HG02870 (cell line): ENCODE measurements at regions not wholly inside any gene's neighbourhood (a gene's known extent, or its start where the extent isn't known, plus 50 kb on each side); places are given as distances from the start of the nearest gene placed in this dataset.
"Not testable (repeated sequence)": the region's sequence is repeated elsewhere in the genome, so short reads cannot be mapped to it uniquely, and the experiment has no call there.

ENCODE experiments used
- ATAC-seq: cut with Tn5 transposase; IDR thresholded peaks from one replicate; pipeline ENCODE4 v1.9.1; 2021; ENCODE audit warnings: mild to moderate bottlenecking, moderate library complexity; ENCODE audit not compliant: unreplicated experiment

GRCh38 chr3:177449360-177450006, 252.2 kb upstream of the TBL1XR1 start:
- peak; percentile 97 for ATAC-seq

- ATAC-seq = no peak
These were observed 254.0 kb upstream of the TBL1XR1 start for GRCh38 chr3:177451301-177451750.

- no peak for ATAC-seq
These were observed 254.9 kb upstream of the TBL1XR1 start for GRCh38 chr3:177451864-177452830.

- ATAC-seq = no peak
These were observed 255.7 kb upstream of the TBL1XR1 start for GRCh38 chr3:177452831-177453450.

DNA sequence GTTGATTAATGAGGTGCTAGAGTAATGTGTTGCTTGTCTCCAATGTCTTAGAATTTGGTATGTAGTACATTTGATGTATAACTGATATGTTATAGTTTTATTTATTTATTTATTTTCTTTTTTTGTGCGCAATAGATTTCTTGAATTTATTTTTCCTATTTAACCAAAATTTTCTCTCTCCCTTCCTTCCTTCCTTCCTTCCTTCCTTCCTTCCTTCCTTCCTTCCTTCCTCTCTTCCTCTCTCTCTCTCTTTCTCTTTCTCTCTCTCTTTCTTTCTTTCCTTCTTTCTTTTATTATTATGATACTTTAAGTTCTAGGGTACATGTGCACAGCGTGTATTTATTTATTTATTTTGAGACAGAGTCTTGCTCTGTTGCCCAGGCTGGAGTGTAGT, 256.2 kb upstream of the TBL1XR1 start:
- no peak for ATAC-seq

- ATAC-seq = not testable (repeated sequence)
These were observed 259.9 kb upstream of the TBL1XR1 start for GRCh38 chr3:177457204-177457603.

- no peak for ATAC-seq
These were observed 262.1 kb upstream of the TBL1XR1 start for GRCh38 chr3:177459401-177459800.

DNA sequence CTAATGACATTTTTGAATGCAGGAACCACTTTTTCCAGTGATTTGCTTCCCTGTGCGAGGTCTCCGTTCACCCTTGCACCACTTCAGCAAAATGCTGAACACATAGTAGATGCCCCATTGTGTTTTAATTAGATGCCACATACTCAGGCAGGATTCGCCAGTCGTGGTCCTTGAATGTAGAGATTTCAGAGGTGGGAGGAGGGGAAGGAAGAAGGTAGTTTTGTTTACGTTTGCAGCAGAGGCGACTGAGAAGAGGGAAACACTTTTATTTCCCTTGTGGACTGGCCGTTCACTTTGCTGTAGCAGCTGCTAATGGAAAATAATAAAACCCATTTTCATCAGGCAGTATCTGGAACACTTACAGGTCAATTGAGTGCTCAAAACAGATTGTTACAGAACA, 262.8 kb upstream of the TBL1XR1 start:
- no peak for ATAC-seq

GRCh38 chr3:177461765-177462164, 264.5 kb upstream of the TBL1XR1 start:
- no peak for ATAC-seq

GRCh38 chr3:177463341-177463740, 266.1 kb upstream of the TBL1XR1 start:
- ATAC-seq = not testable (repeated sequence)

- no peak for ATAC-seq
These were observed 266.6 kb upstream of the TBL1XR1 start for GRCh38 chr3:177463863-177464262.

- no peak for ATAC-seq
These were observed 267.3 kb upstream of the TBL1XR1 start for GRCh38 chr3:177464392-177465256.

DNA sequence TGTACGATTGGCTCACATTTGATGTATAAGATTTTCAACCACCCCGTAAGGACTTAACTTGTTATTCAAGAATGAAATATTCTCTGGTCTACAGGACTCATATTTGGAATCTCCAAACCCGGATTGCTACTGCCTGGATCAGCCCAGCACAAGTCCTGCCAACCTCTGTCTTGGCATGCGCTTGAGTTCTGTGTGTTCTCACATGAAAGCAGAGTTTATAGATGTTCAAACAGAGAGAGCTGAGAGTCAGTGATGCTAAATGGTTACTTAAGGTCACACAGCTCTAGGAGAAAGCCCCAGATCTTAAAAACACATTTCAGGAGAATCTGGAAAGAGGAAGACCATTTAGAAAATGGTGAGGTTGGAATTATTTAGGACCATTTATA, 268.0 kb upstream of the TBL1XR1 start:
- ATAC-seq = no peak

- ATAC-seq = no peak
These were observed 268.8 kb upstream of the TBL1XR1 start for GRCh38 chr3:177466074-177466473.

GRCh38 chr3:177466622-177467021, 269.3 kb upstream of the TBL1XR1 start:
- ATAC-seq = not testable (repeated sequence)

DNA sequence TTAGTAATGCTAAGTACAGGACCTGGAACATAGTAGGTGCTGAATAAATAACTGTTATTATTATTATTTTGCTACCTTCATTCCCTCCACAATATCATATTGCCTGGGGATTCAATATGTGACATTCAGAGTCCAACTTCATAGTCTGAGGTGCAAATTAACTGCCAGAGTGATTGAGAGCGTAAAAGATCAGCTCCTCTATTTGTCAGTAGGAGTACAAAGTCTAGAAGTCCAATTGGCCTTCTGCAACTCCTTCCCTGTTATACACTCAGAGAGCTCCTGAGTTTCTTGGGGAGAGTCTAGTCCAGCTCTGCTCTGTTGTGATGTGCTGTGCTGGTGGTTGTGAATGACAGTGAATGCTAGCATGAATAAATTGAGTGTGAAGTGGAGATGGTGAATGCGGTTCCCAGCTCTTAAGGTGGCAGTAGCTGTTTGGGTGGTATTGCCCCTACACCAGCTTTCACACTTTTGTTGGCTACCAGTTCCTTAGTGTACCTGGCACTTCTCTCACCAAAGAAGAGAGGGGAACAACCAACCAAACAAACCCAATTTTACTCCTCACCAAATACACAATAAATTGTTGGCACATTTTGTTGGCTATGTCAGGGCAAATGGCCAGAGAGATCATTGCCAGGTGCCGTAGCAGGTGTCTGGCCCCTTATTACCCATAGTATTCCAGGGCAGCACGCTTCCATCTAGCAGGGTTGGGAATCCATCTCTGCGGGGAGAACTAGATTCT, 270.1 kb upstream of the TBL1XR1 start:
- no peak for ATAC-seq

GRCh38 chr3:177468331-177468730, 271.0 kb upstream of the TBL1XR1 start:
- ATAC-seq = no peak

DNA sequence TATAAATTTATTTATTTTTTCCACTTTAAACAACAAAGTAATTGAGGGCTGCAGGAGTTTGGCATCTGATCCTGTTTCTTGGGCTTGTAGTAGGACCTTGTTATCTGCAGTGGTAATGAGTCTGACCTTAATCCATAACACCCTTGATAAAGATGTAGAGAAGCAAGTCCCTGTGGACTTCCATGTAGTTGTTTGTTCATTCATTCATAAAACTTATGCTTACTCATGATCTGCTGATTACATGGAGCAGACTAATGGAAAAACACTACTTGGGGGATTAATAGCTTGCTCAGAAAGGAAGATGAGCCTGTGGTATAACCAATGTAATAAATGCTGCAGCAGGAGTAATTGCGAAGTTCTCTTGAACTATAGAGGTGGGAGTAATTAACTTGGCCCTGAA, 271.5 kb upstream of the TBL1XR1 start:
- ATAC-seq = no peak

DNA sequence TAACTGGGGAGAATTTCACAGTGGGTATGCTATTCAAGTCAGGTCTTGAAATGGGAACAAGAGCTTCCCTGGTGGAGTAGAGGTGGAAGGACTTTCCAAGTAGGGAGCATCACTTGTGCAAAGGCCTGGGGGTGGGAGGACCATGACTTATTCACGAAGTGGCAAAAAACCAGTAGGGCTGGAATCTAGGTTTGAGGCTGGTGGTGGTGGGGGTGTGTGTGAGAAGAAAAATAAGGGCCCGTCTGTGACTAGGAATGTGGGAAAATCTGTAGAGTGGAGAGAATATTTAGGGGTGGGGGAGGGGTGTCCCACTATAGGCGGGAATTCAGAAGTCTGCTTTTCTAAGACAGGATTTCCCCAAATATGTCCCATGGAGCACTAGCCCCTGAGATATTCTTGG, 271.9 kb upstream of the TBL1XR1 start:
- ATAC-seq = no peak
